ENCODE measurements at regions not wholly inside any gene's neighbourhood (a gene's known extent, or its start where the extent isn't known, plus 50 kb on each side); places are given as distances from the start of the nearest gene placed in this dataset.

DNA sequence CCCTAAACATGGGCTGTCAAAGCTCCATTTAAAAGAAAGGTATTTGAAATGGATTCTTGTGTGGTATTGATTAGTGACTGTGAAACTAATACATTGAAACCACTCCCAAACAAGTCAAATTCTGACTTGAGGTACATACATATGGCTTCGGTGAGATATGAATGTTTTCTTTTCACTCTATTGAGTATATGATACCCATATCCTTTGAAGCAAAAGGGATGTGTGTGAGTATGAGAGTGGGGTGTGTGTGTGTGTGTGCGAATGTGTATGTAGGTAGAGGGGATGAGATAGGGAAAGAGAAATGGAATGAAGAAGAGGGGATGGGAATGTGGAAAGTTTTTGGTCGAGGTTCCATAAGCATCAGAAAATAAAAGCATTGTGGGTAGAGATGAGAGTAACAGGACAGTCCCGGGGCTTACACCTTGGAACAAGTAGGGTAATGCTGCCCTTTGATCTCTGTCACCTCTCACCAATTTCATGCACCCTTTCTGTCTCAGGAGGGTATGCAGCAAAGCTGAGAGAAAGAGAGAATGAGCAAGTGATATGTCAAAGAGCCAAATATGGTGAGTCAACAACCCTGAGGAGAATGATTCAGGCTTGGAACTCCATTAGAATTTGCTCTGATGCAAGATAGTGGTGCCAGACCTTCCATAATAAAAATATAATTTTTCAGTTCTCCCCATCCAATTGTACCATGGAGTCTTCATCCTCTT, 64.0 kb upstream of the ZEB2 start:
- no peak for DNase-seq (ENCODE audit: extremely low spot score, unreplicated experiment)
- H3K27ac Mint-ChIP-seq (ENCODE audit: unreplicated experiment): no peak overlapping the region

DNA sequence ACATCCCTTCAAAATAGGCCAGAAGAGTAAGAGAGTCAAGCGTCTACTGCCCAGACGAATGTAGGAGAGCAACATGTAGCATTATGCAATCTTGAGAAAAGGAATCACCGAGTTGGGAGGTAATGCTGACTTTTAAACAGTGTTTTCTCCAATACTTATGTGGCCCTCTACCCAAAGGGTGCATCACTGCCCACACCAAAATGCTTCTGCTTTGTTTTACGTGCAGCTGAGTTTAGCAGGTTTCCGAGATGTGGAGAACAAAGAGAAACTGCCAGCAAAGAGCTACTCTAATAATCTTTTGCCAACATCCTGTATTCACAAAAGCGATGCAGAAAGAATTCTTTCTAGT, 63.4 kb upstream of the ZEB2 start:
- DNase-seq (ENCODE audit: extremely low spot score, unreplicated experiment): no peak
- Mint-ChIP-seq H3K9me3 (ENCODE audit: unreplicated experiment) (no peaks in the 10 kb centered on the region), H3K36me3 (ENCODE audit: unreplicated experiment) (no peaks in the 10 kb centered on the region), H3K4me1 (ENCODE audit: unreplicated experiment) (no peaks in the 10 kb centered on the region), H3K27me3 (ENCODE audit: unreplicated experiment) (no peaks in the 10 kb centered on the region), H3K4me3 (ENCODE audit: unreplicated experiment) (no peak overlapping the region), H3K27ac (ENCODE audit: unreplicated experiment) (no peak overlapping the region)
- TF ChIP-seq, protein P1, sequence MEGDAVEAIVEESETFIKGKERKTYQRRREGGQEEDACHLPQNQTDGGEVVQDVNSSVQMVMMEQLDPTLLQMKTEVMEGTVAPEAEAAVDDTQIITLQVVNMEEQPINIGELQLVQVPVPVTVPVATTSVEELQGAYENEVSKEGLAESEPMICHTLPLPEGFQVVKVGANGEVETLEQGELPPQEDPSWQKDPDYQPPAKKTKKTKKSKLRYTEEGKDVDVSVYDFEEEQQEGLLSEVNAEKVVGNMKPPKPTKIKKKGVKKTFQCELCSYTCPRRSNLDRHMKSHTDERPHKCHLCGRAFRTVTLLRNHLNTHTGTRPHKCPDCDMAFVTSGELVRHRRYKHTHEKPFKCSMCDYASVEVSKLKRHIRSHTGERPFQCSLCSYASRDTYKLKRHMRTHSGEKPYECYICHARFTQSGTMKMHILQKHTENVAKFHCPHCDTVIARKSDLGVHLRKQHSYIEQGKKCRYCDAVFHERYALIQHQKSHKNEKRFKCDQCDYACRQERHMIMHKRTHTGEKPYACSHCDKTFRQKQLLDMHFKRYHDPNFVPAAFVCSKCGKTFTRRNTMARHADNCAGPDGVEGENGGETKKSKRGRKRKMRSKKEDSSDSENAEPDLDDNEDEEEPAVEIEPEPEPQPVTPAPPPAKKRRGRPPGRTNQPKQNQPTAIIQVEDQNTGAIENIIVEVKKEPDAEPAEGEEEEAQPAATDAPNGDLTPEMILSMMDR (IDR thresholded peaks at IDR 0.05): no peak

More for the DNA sequence above, 64.0 kb upstream of the ZEB2 start:
- no peaks in the 10 kb centered on the region for H3K9me3 Mint-ChIP-seq (ENCODE audit: unreplicated experiment)
- H3K4me1 Mint-ChIP-seq (ENCODE audit: unreplicated experiment): no peaks in the 10 kb centered on the region
- TF ChIP-seq, protein P1 (IDR thresholded peaks at IDR 0.05): no peak
- H3K36me3 Mint-ChIP-seq (ENCODE audit: unreplicated experiment): no peaks in the 10 kb centered on the region
- no peak overlapping the region for H3K4me3 Mint-ChIP-seq (ENCODE audit: unreplicated experiment)
- no peaks in the 10 kb centered on the region for H3K27me3 Mint-ChIP-seq (ENCODE audit: unreplicated experiment)

GRCh38 chr2:144582651-144583380, 62.9 kb upstream of the ZEB2 start:
- H3K27ac Mint-ChIP-seq (ENCODE audit: unreplicated experiment): no peak overlapping the region
- TF ChIP-seq, protein P1 (IDR thresholded peaks at IDR 0.05): no peak
- no peaks in the 10 kb centered on the region for H3K36me3 Mint-ChIP-seq (ENCODE audit: unreplicated experiment)
- no peak for DNase-seq (ENCODE audit: extremely low spot score, unreplicated experiment)
- H3K4me3 Mint-ChIP-seq (ENCODE audit: unreplicated experiment): no peak overlapping the region
- no peaks in the 10 kb centered on the region for H3K9me3 Mint-ChIP-seq (ENCODE audit: unreplicated experiment)
- no peaks in the 10 kb centered on the region for H3K27me3 Mint-ChIP-seq (ENCODE audit: unreplicated experiment)
- H3K4me1 Mint-ChIP-seq (ENCODE audit: unreplicated experiment): no peaks in the 10 kb centered on the region

GRCh38 chr2:144580521-144581161, 60.7 kb upstream of the ZEB2 start:
- DNase-seq (ENCODE audit: extremely low spot score, unreplicated experiment): no peak
- no peaks in the 10 kb centered on the region for H3K9me3 Mint-ChIP-seq (ENCODE audit: unreplicated experiment)
- H3K27ac Mint-ChIP-seq (ENCODE audit: unreplicated experiment): no peak overlapping the region
- no peaks in the 10 kb centered on the region for H3K27me3 Mint-ChIP-seq (ENCODE audit: unreplicated experiment)
- H3K4me1 Mint-ChIP-seq (ENCODE audit: unreplicated experiment): no peaks in the 10 kb centered on the region
- H3K4me3 Mint-ChIP-seq (ENCODE audit: unreplicated experiment): no peak overlapping the region
- TF ChIP-seq, protein P1 (IDR thresholded peaks at IDR 0.05): no peak
- no peaks in the 10 kb centered on the region for H3K36me3 Mint-ChIP-seq (ENCODE audit: unreplicated experiment)

DNA sequence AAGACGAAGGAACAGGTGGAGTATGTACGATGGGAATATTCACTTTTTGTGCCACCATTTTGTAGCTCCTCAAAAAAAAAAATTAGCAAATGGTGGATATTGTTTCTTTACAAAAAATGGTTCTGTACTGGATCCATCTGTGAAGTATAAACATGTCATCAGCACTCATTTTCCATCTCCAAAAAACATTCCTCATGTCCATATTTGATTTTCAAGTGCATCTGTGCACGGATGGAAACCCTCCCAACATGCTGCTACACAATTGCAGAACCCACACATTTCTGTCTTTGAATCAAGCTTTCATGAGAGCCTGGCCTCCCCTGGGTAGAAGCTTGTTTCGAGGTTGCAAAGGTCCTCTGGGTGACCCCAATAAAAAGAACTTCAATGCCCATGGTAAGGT, 59.6 kb upstream of the ZEB2 start:
- Mint-ChIP-seq H3K9me3 (ENCODE audit: unreplicated experiment) (no peaks in the 10 kb centered on the region), H3K27me3 (ENCODE audit: unreplicated experiment) (no peaks in the 10 kb centered on the region), H3K4me3 (ENCODE audit: unreplicated experiment) (no peak overlapping the region)

More for the DNA sequence above, 59.6 kb upstream of the ZEB2 start:
- Mint-ChIP-seq H3K36me3 (ENCODE audit: unreplicated experiment) (no peaks in the 10 kb centered on the region), H3K27ac (ENCODE audit: unreplicated experiment) (no peak overlapping the region), H3K4me1 (ENCODE audit: unreplicated experiment) (no peaks in the 10 kb centered on the region)
- DNase-seq (ENCODE audit: extremely low spot score, unreplicated experiment): no peak
- TF ChIP-seq, protein P1 (IDR thresholded peaks at IDR 0.05): no peak

All from osteocyte (in vitro differentiated cells).